Activated naive CD4-positive, alpha-beta T cell treated with anti-CD3 and anti-CD28 coated beads for 36 hours (primary cell): ENCODE measurements at regions not wholly inside any gene's neighbourhood (a gene's known extent, or its start where the extent isn't known, plus 50 kb on each side); places are given as distances from the start of the nearest gene placed in this dataset.

Experiments used
- CTCF ChIA-PET: fragments of 350-600 bp; sonication (Branson Sonifier 250); formaldehyde crosslinking; loops from one replicate; lab custom pipeline; 2021; ENCODE audit warnings: antibody characterized with exemption; lab: Charles Lee
- DNase-seq: peaks from one replicate; pipeline ENCODE4 v3.0.0-alpha.2; 2020
- H3K27ac Mint-ChIP-seq: one replicate; pipeline ENCODE4 v1.8.0; 2021; ENCODE audit warnings: mild to moderate bottlenecking, mixed read lengths
- H3K27me3 Mint-ChIP-seq: one replicate; pipeline ENCODE4 v1.8.0; 2021; ENCODE audit warnings: low read depth, mixed read lengths
- H3K36me3 Mint-ChIP-seq: one replicate; pipeline ENCODE4 v1.8.0; 2021; ENCODE audit warnings: low read depth, mixed read lengths
- H3K4me1 Mint-ChIP-seq: one replicate; pipeline ENCODE4 v1.8.0; 2021; ENCODE audit warnings: low read depth, mixed read lengths
- H3K4me3 Mint-ChIP-seq: one replicate; pipeline ENCODE4 v1.8.0; 2021; ENCODE audit warnings: mild to moderate bottlenecking, moderate library complexity, mixed read lengths
- H3K9me3 Mint-ChIP-seq: one replicate; pipeline ENCODE4 v1.8.0; 2021; ENCODE audit warnings: mixed read lengths
- intact Hi-C: fragments of 100-400 bp; cut with micrococcal nuclease; formaldehyde crosslinking; loops from one replicate; pipeline ENCODE4 v1.15.1; 2023

- Mint-ChIP-seq H3K27me3 (no peaks in the 10 kb centered on the region), H3K27ac (no peak overlapping the region), H3K9me3 (peaks cover 10% of the 10 kb centered on the region), H3K4me1 (no peaks in the 10 kb centered on the region), H3K4me3 (no peak overlapping the region), H3K36me3 (no peaks in the 10 kb centered on the region)
- CTCF ChIA-PET = no interaction called here
- intact Hi-C loops = no loop called here
- DNase-seq = no peak
Measured at GRCh38 chr18:65056575-65056974, 694.2 kb upstream of the CDH7 start.

- no peaks in the 10 kb centered on the region for H3K4me1 Mint-ChIP-seq
- CTCF ChIA-PET = no interaction called here
- intact Hi-C loops = no loop called here
- no peaks in the 10 kb centered on the region for H3K27me3 Mint-ChIP-seq
- no peak for DNase-seq
- H3K9me3 Mint-ChIP-seq = peaks cover 4% of the 10 kb centered on the region
- H3K27ac Mint-ChIP-seq = no peak overlapping the region
- no peak overlapping the region for H3K4me3 Mint-ChIP-seq
- no peaks in the 10 kb centered on the region for H3K36me3 Mint-ChIP-seq
Measured at GRCh38 chr18:65049586-65049985, 701.2 kb upstream of the CDH7 start.

GRCh38 chr18:65039578-65039977 is 711.2 kb upstream of the CDH7 start:
- H3K27me3 Mint-ChIP-seq = no peaks in the 10 kb centered on the region
- H3K4me1 Mint-ChIP-seq = no peaks in the 10 kb centered on the region
- no peak overlapping the region for H3K27ac Mint-ChIP-seq
- intact Hi-C loops = no loop called here
- CTCF ChIA-PET = no interaction called here
- DNase-seq = no peak
- H3K36me3 Mint-ChIP-seq = no peaks in the 10 kb centered on the region
- H3K9me3 Mint-ChIP-seq = peaks cover 5% of the 10 kb centered on the region
- H3K4me3 Mint-ChIP-seq = no peak overlapping the region

- Mint-ChIP-seq H3K36me3 (no peaks in the 10 kb centered on the region), H3K27ac (no peak overlapping the region), H3K9me3 (peaks cover 3% of the 10 kb centered on the region), H3K4me3 (no peak overlapping the region), H3K27me3 (no peaks in the 10 kb centered on the region), H3K4me1 (no peaks in the 10 kb centered on the region)
- no peak for DNase-seq
- CTCF ChIA-PET = no interaction called here
- intact Hi-C loops = no loop called here
Measured at GRCh38 chr18:65035701-65036100, 715.1 kb upstream of the CDH7 start.

- Mint-ChIP-seq H3K27ac (no peak overlapping the region), H3K9me3 (peaks cover 4% of the 10 kb centered on the region), H3K4me1 (no peaks in the 10 kb centered on the region), H3K4me3 (no peak overlapping the region), H3K27me3 (no peaks in the 10 kb centered on the region), H3K36me3 (no peaks in the 10 kb centered on the region)
- intact Hi-C loops = no loop called here
- DNase-seq = no peak
- CTCF ChIA-PET = no interaction called here
Measured at GRCh38 chr18:65025756-65026155, 725.1 kb upstream of the CDH7 start.

GRCh38 chr18:65021021-65021420 is 729.8 kb upstream of the CDH7 start:
- no peaks in the 10 kb centered on the region for H3K27me3 Mint-ChIP-seq
- no peak for DNase-seq
- intact Hi-C loops = no loop called here
- CTCF ChIA-PET = no interaction called here
- peaks cover 10% of the 10 kb centered on the region for H3K9me3 Mint-ChIP-seq
- H3K4me3 Mint-ChIP-seq = no peak overlapping the region
- H3K36me3 Mint-ChIP-seq = no peaks in the 10 kb centered on the region
- no peaks in the 10 kb centered on the region for H3K4me1 Mint-ChIP-seq
- H3K27ac Mint-ChIP-seq = no peak overlapping the region

- CTCF ChIA-PET = interaction anchor here (0.6 kb wide), 1 partner anchor 12 kb away, joined by 4 read pairs; no protein-coding TSS in a partner anchor
- H3K4me1 Mint-ChIP-seq = no peaks in the 10 kb centered on the region
- H3K27me3 Mint-ChIP-seq = no peaks in the 10 kb centered on the region
- H3K4me3 Mint-ChIP-seq = no peak overlapping the region
- DNase-seq = no peak
- intact Hi-C loops = no loop called here
- no peak overlapping the region for H3K27ac Mint-ChIP-seq
- no peaks in the 10 kb centered on the region for H3K36me3 Mint-ChIP-seq
- peaks cover 10% of the 10 kb centered on the region for H3K9me3 Mint-ChIP-seq
Measured at GRCh38 chr18:65018184-65018583, 732.6 kb upstream of the CDH7 start.

- H3K4me3 Mint-ChIP-seq = no peak overlapping the region
- H3K36me3 Mint-ChIP-seq = no peaks in the 10 kb centered on the region
- no peaks in the 10 kb centered on the region for H3K27me3 Mint-ChIP-seq
- H3K27ac Mint-ChIP-seq = no peak overlapping the region
- CTCF ChIA-PET = no interaction called here
- peaks cover 10% of the 10 kb centered on the region for H3K9me3 Mint-ChIP-seq
- H3K4me1 Mint-ChIP-seq = no peaks in the 10 kb centered on the region
- intact Hi-C loops = no loop called here
- DNase-seq = no peak
Measured at GRCh38 chr18:65017372-65017760, 733.4 kb upstream of the CDH7 start.

- no peaks in the 10 kb centered on the region for H3K36me3 Mint-ChIP-seq
Measured at GRCh38 chr18:65016631-65017371, 734.0 kb upstream of the CDH7 start.

GRCh38 chr18:64994370-64994769 is 756.4 kb upstream of the CDH7 start:
- H3K9me3 Mint-ChIP-seq = peaks cover 2% of the 10 kb centered on the region
- H3K27me3 Mint-ChIP-seq = no peaks in the 10 kb centered on the region
- CTCF ChIA-PET = no interaction called here
- H3K27ac Mint-ChIP-seq = no peak overlapping the region
- no peaks in the 10 kb centered on the region for H3K4me1 Mint-ChIP-seq
- intact Hi-C loops = no loop called here
- no peak for DNase-seq
- H3K4me3 Mint-ChIP-seq = no peak overlapping the region
- H3K36me3 Mint-ChIP-seq = no peaks in the 10 kb centered on the region

More at GRCh38 chr18:65016631-65017371, 734.0 kb upstream of the CDH7 start:
- no peaks in the 10 kb centered on the region for H3K27me3 Mint-ChIP-seq
- CTCF ChIA-PET = no interaction called here
- H3K4me3 Mint-ChIP-seq = no peak overlapping the region
- no peak overlapping the region for H3K27ac Mint-ChIP-seq
- DNase-seq = no peak
- intact Hi-C loops = no loop called here
- H3K4me1 Mint-ChIP-seq = no peaks in the 10 kb centered on the region
- H3K9me3 Mint-ChIP-seq = peaks cover 10% of the 10 kb centered on the region

- intact Hi-C loops = no loop called here
- H3K36me3 Mint-ChIP-seq = no peaks in the 10 kb centered on the region
- CTCF ChIA-PET = no interaction called here
- no peak for DNase-seq
- no peaks in the 10 kb centered on the region for H3K27me3 Mint-ChIP-seq
- no peaks in the 10 kb centered on the region for H3K4me1 Mint-ChIP-seq
- H3K9me3 Mint-ChIP-seq = peaks cover 4% of the 10 kb centered on the region
- no peak overlapping the region for H3K4me3 Mint-ChIP-seq
- H3K27ac Mint-ChIP-seq = no peak overlapping the region
Measured at GRCh38 chr18:64993695-64994094, 757.1 kb upstream of the CDH7 start.

- H3K4me1 Mint-ChIP-seq = no peaks in the 10 kb centered on the region
- no peak overlapping the region for H3K27ac Mint-ChIP-seq
- H3K27me3 Mint-ChIP-seq = no peaks in the 10 kb centered on the region
- H3K36me3 Mint-ChIP-seq = no peaks in the 10 kb centered on the region
- CTCF ChIA-PET = no interaction called here
- H3K4me3 Mint-ChIP-seq = no peak overlapping the region
- H3K9me3 Mint-ChIP-seq = peaks cover 4% of the 10 kb centered on the region
- intact Hi-C loops = no loop called here
- DNase-seq = no peak
Measured at GRCh38 chr18:64992654-64993053, 758.2 kb upstream of the CDH7 start.

GRCh38 chr18:64991102-64991501 is 759.7 kb upstream of the CDH7 start:
- no peaks in the 10 kb centered on the region for H3K36me3 Mint-ChIP-seq
- DNase-seq = no peak
- H3K27me3 Mint-ChIP-seq = no peaks in the 10 kb centered on the region
- peaks cover 4% of the 10 kb centered on the region for H3K9me3 Mint-ChIP-seq
- H3K4me1 Mint-ChIP-seq = no peaks in the 10 kb centered on the region
- intact Hi-C loops = no loop called here
- H3K4me3 Mint-ChIP-seq = no peak overlapping the region
- CTCF ChIA-PET = no interaction called here
- H3K27ac Mint-ChIP-seq = no peak overlapping the region
